HepG2 (cell line): ENCODE measurements at regions not wholly inside any gene's neighbourhood (a gene's known extent, or its start where the extent isn't known, plus 50 kb on each side); places are given as distances from the start of the nearest gene placed in this dataset.

Experiments
- ATAC-seq: fragments of 200-7000 bp; cut with Tn5 transposase; 3 replicates; pipeline ENCODE4 v1.9.1; 2020; ENCODE audit warnings: mild to moderate bottlenecking, moderate library complexity
- BruUV-seq: library from RNA; stranded (reverse); fragments of 400-500 nt; replicated peaks from 2 replicates; lab custom pipeline; 2021; lab: Mats Ljungman, UMichigan
- CTCF ChIA-PET: fragments of 300-600 bp; formaldehyde crosslinking; extraction: SDS; loops from one replicate; lab custom pipeline; 2021; ENCODE audit warnings: low total read pairs, inconsistent platforms, low intra/inter-chr PET ratio; lab: Yijun Ruan, JAX
- POLR2A ChIA-PET: fragments of 350-600 bp; sonication (Branson Sonifier 250); formaldehyde crosslinking; loops from one replicate; lab custom pipeline; 2020; ENCODE audit warnings: antibody characterized with exemption, inconsistent platforms; lab: Yijun Ruan, JAX
- DNase-seq: peaks from one replicate; pipeline ENCODE4 v3.0.0-alpha.2; 2015; ENCODE audit warnings: low spot score
- FAIRE-seq: peaks from 3 replicates; lab custom pipeline; 2011; peaks lifted over from hg19 to GRCh38; lab: Jason Lieb, UNC
- H2AFZ ChIP-seq: one replicate; pipeline ENCODE4 v1.6.1; 2011; ENCODE audit warnings: low read length, inconsistent platforms
- H3K27ac ChIP-seq: fragments of 300-600 bp; 3 replicates; pipeline ENCODE4 v1.8.0; 2011; ENCODE audit warnings: mixed run types, mild to moderate bottlenecking, mixed read lengths, low read length, inconsistent platforms; ENCODE audit not compliant: insufficient read depth; ENCODE audit errors: extremely low read length
- H3K27me3 ChIP-seq, 2 experiments: fragments of 200-600 bp in 1 of 2; 2 replicates in 1 of 2; 3 replicates in 1 of 2; pipeline versions ENCODE4 v1.6.0 to v1.8.0; 2011; ENCODE audit warnings: low read length in 2 of 2, mild to moderate bottlenecking in 2 of 2, moderate library complexity in 2 of 2, inconsistent platforms in 1 of 2; ENCODE audit not compliant: insufficient read depth in 2 of 2, control insufficient read depth in 1 of 2
- H3K36me3 ChIP-seq, 2 experiments: fragments of 200-600 bp in 1 of 2; replicated peaks in 1 of 2; 2 replicates in 1 of 2; 3 replicates in 1 of 2; pipeline versions ENCODE4 v1.5.1 to v1.8.0; 2011; ENCODE audit warnings: low read length in 2 of 2, inconsistent platforms in 1 of 2; ENCODE audit not compliant: insufficient read depth in 2 of 2, control insufficient read depth in 1 of 2
- H3K4me1 ChIP-seq: 2 replicates; pipeline ENCODE4 v1.5.1; 2012; ENCODE audit warnings: low read length, inconsistent platforms; ENCODE audit not compliant: insufficient read depth
- H3K4me2 ChIP-seq: 2 replicates; pipeline ENCODE4 v1.6.0; 2011; ENCODE audit warnings: low read depth, low read length, inconsistent platforms
- H3K4me3 ChIP-seq, 3 experiments: fragments of 200-600 bp in 1 of 3; sonication (generic), shearing (Covaris generic) in 1 of 3; replicated peaks in 1 of 3; 2 replicates each; pipeline ENCODE4 v1.5.1; 2011 to 2016; ENCODE audit warnings: low read length in 3 of 3, inconsistent platforms in 2 of 3, low read depth in 2 of 3, mild to moderate bottlenecking in 2 of 3, control low read depth in 1 of 3, mixed read lengths in 1 of 3; ENCODE audit not compliant: insufficient read depth in 1 of 3
- H3K79me2 ChIP-seq: one replicate; pipeline ENCODE4 v1.6.1; 2011; ENCODE audit warnings: low read length, inconsistent platforms; ENCODE audit not compliant: insufficient read depth
- H3K9ac ChIP-seq: 2 replicates; pipeline ENCODE4 v1.6.0; 2011; ENCODE audit warnings: mild to moderate bottlenecking, low read depth, low read length, inconsistent platforms; ENCODE audit not compliant: insufficient read depth
- H3K9me3 ChIP-seq: 2 replicates; pipeline ENCODE4 v1.5.1; 2012; ENCODE audit warnings: mild to moderate bottlenecking, low read length
- H4K20me1 ChIP-seq: 2 replicates; pipeline ENCODE4 v1.6.0; 2011; ENCODE audit warnings: inconsistent platforms, mild to moderate bottlenecking, low read length, moderate library complexity; ENCODE audit not compliant: insufficient read depth
- ATRX ChIP-seq: sonication (generic); formaldehyde crosslinking; IDR thresholded peaks from 2 replicates; pipeline ENCODE4 v1.4.0; 2020; ENCODE audit warnings: missing genetic modification reagents, borderline replicate concordance
- CCDC6 ChIP-seq: sonication (generic); formaldehyde crosslinking; IDR thresholded peaks from 2 replicates; pipeline ENCODE4 v1.8.1; 2022; ENCODE audit warnings: mild to moderate bottlenecking, missing genetic modification reagents, moderate library complexity
- GZF1 ChIP-seq: sonication (generic); formaldehyde crosslinking; IDR thresholded peaks from 2 replicates; pipeline ENCODE4 v1.5.1; 2020; ENCODE audit warnings: mild to moderate bottlenecking, missing genetic modification reagents
- MAFF ChIP-seq: IDR thresholded peaks from 2 replicates; pipeline ENCODE4 v1.6.1; 2011; ENCODE audit warnings: low read depth, low read length, improper control_type of control experiment
- MAFK ChIP-seq, 2 experiments: IDR thresholded peaks in 1 of 2; conservative IDR thresholded peaks in 1 of 2; 2 replicates each; pipeline ENCODE4 v1.6.1; 2011; ENCODE audit warnings: improper control_type of control experiment in 2 of 2, low read length in 2 of 2
- SMYD3 ChIP-seq: sonication (generic); formaldehyde crosslinking; IDR thresholded peaks from 2 replicates; pipeline ENCODE4 v1.8.1; 2023; ENCODE audit warnings: mild to moderate bottlenecking, missing genetic modification reagents
- SNAPC2 ChIP-seq: sonication (generic); formaldehyde crosslinking; IDR thresholded peaks from 2 replicates; pipeline ENCODE4 v1.8.1; 2022; ENCODE audit warnings: mild to moderate bottlenecking, missing genetic modification reagents
- TCF12 ChIP-seq, 2 experiments: fragments of 450-650 bp in 1 of 2; sonication (generic) in 1 of 2; formaldehyde crosslinking in 1 of 2; IDR thresholded peaks; 2 replicates each; pipeline versions ENCODE4 v1.6.1 to v1.8.0; 2017 to 2022; ENCODE audit warnings: antibody characterized with exemption in 1 of 2, mild to moderate bottlenecking in 1 of 2, missing genetic modification reagents in 1 of 2, moderate library complexity in 1 of 2
- ZNF30 ChIP-seq: sonication (generic); formaldehyde crosslinking; IDR thresholded peaks from 2 replicates; pipeline ENCODE4 v1.5.0; 2020; ENCODE audit warnings: mild to moderate bottlenecking, missing genetic modification reagents
- ZZZ3 ChIP-seq: sonication (generic); formaldehyde crosslinking; IDR thresholded peaks from 2 replicates; pipeline ENCODE4 v1.4.0; 2020; ENCODE audit warnings: missing genetic modification reagents, mild to moderate bottlenecking, borderline replicate concordance
- WGBS: methylation state at CpG from one replicate; pipeline ENCODE4 v1.1.6; 2017; ENCODE audit warnings: low lambda C conversion rate; 5-methylcytosine and 5-hydroxymethylcytosine counted together
- in situ Hi-C: cut with HindIII; loops from 2 replicates; pipeline ENCODE4 v1.10.0; 2017; ENCODE audit warnings: low pct_unique_long_range_greater_than_20kb; ENCODE audit not compliant: extremely low pct_ligation_motif_present
- intact Hi-C: fragments of 100-400 bp; cut with micrococcal nuclease; formaldehyde crosslinking; loops from one replicate; pipeline ENCODE4 v1.10.0; 2022; ENCODE audit not compliant: unreplicated experiment
- TF ChIP-seq, protein P1 (sequence below): sonication (generic); formaldehyde crosslinking; IDR thresholded peaks from 2 replicates; pipeline ENCODE4 v1.5.1; 2020; ENCODE audit warnings: mild to moderate bottlenecking, missing genetic modification reagents, moderate library complexity
- TF ChIP-seq, protein P2 (sequence below): fragments of 450-650 bp; IDR thresholded peaks from 2 replicates; pipeline ENCODE4 v1.6.1; 2016
- TF ChIP-seq, protein P3 (sequence below): sonication (generic); formaldehyde crosslinking; IDR thresholded peaks from 2 replicates; pipeline ENCODE4 v1.5.0; 2020; ENCODE audit warnings: mild to moderate bottlenecking, low read depth, missing genetic modification reagents, borderline replicate concordance
- TF ChIP-seq, protein P4 (sequence below): sonication (generic); formaldehyde crosslinking; IDR thresholded peaks from 2 replicates; pipeline ENCODE4 v1.9.0; 2022; ENCODE audit warnings: missing genetic modification reagents, mild to moderate bottlenecking, borderline replicate concordance

DNA sequence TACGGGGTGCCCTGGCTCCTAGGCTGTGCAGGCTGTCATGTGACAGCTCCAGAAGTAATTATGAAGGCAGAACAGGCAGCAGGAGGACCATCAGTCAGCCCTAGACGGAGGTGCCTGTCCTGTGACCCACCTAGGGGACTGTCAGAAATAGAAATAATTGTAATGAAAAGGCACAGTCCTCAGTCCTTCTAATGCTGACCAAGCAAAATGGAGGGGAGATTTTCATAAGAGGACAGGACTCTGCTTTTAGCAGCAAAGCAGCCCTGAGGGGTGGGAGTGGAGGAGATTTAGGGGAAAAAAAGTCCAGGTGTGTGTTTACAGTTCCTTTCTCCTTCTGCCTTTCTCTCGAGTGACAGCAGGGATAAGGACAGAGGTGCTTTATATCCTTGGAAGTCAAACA is 108.3 kb upstream of the KIRREL3 start:
- Histone ChIP-seq H3K9me3 (no peaks in the 10 kb centered on the region), H3K79me2 (no peaks in the 10 kb centered on the region), H3K27me3 (peaks cover 0 to 6% of the 10 kb centered on the region in 2 experiments; a peak in 2 of 5 replicates), H4K20me1 (no peaks in the 10 kb centered on the region), H3K9ac (no peak overlapping the region), H3K4me2 (no peak overlapping the region), H3K4me1 (no peaks in the 10 kb centered on the region), H3K36me3 (no peaks in the 10 kb centered on the region), H3K27ac (no peak overlapping the region), H3K4me3 (no peak overlapping the region), H2AFZ (no peak overlapping the region)
- ChIA-PET CTCF (no interaction called here), POLR2A (no interaction called here)
- intact Hi-C loops: no loop called here
- in situ Hi-C loops: no loop called here
- ATAC-seq: no peak
- FAIRE-seq: no peak
- DNase-seq: no peak
- 4% methylated on average over 3 of the region's 3 CpGs for WGBS
- BruUV-seq: no TSS peak
- TF ChIP-seq, protein P1, sequence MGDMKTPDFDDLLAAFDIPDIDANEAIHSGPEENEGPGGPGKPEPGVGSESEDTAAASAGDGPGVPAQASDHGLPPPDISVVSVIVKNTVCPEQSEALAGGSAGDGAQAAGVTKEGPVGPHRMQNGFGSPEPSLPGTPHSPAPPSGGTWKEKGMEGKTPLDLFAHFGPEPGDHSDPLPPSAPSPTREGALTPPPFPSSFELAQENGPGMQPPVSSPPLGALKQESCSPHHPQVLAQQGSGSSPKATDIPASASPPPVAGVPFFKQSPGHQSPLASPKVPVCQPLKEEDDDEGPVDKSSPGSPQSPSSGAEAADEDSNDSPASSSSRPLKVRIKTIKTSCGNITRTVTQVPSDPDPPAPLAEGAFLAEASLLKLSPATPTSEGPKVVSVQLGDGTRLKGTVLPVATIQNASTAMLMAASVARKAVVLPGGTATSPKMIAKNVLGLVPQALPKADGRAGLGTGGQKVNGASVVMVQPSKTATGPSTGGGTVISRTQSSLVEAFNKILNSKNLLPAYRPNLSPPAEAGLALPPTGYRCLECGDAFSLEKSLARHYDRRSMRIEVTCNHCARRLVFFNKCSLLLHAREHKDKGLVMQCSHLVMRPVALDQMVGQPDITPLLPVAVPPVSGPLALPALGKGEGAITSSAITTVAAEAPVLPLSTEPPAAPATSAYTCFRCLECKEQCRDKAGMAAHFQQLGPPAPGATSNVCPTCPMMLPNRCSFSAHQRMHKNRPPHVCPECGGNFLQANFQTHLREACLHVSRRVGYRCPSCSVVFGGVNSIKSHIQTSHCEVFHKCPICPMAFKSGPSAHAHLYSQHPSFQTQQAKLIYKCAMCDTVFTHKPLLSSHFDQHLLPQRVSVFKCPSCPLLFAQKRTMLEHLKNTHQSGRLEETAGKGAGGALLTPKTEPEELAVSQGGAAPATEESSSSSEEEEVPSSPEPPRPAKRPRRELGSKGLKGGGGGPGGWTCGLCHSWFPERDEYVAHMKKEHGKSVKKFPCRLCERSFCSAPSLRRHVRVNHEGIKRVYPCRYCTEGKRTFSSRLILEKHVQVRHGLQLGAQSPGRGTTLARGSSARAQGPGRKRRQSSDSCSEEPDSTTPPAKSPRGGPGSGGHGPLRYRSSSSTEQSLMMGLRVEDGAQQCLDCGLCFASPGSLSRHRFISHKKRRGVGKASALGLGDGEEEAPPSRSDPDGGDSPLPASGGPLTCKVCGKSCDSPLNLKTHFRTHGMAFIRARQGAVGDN (CRISPR knock-in tag): no peak
- no peak for TF ChIP-seq ZZZ3 (CRISPR knock-in tag)
- TF ChIP-seq, protein P2, sequence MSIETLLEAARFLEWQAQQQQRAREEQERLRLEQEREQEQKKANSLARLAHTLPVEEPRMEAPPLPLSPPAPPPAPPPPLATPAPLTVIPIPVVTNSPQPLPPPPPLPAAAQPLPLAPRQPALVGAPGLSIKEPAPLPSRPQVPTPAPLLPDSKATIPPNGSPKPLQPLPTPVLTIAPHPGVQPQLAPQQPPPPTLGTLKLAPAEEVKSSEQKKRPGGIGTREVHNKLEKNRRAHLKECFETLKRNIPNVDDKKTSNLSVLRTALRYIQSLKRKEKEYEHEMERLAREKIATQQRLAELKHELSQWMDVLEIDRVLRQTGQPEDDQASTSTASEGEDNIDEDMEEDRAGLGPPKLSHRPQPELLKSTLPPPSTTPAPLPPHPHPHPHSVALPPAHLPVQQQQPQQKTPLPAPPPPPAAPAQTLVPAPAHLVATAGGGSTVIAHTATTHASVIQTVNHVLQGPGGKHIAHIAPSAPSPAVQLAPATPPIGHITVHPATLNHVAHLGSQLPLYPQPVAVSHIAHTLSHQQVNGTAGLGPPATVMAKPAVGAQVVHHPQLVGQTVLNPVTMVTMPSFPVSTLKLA: no peak
- peak; percentile 78 for TF ChIP-seq MAFF
- no peak for TF ChIP-seq ATRX
- TF ChIP-seq MAFK (conservative IDR thresholded peaks at IDR 0.05 in 1 of 2, IDR thresholded peaks at IDR 0.05 in 1 of 2; ENCODE audit: low read length in 2 of 2): peak; percentile 74 to 89
- TF ChIP-seq CCDC6 (CRISPR knock-in tag): no peak
- no peak for TF ChIP-seq SNAPC2 (CRISPR knock-in tag)
- TF ChIP-seq ZNF30 (CRISPR knock-in tag): no peak
- TF ChIP-seq SMYD3 (CRISPR knock-in tag): no peak
- no peak for TF ChIP-seq GZF1 (CRISPR knock-in tag)
- TF ChIP-seq TCF12 (IDR thresholded peaks at IDR 0.05): no peak
- no peak for TF ChIP-seq TCF12 (CRISPR knock-in tag; IDR thresholded peaks at IDR 0.05)
- TF ChIP-seq, protein P3, sequence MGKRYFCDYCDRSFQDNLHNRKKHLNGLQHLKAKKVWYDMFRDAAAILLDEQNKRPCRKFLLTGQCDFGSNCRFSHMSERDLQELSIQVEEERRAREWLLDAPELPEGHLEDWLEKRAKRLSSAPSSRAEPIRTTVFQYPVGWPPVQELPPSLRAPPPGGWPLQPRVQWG (CRISPR knock-in tag): no peak
- TF ChIP-seq, protein P4, sequence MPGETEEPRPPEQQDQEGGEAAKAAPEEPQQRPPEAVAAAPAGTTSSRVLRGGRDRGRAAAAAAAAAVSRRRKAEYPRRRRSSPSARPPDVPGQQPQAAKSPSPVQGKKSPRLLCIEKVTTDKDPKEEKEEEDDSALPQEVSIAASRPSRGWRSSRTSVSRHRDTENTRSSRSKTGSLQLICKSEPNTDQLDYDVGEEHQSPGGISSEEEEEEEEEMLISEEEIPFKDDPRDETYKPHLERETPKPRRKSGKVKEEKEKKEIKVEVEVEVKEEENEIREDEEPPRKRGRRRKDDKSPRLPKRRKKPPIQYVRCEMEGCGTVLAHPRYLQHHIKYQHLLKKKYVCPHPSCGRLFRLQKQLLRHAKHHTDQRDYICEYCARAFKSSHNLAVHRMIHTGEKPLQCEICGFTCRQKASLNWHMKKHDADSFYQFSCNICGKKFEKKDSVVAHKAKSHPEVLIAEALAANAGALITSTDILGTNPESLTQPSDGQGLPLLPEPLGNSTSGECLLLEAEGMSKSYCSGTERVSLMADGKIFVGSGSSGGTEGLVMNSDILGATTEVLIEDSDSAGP (CRISPR knock-in tag): no peak
